ENCODE measurements at regions not wholly inside any gene's neighbourhood (a gene's known extent, or its start where the extent isn't known, plus 50 kb on each side); places are given as distances from the start of the nearest gene placed in this dataset.

DNA sequence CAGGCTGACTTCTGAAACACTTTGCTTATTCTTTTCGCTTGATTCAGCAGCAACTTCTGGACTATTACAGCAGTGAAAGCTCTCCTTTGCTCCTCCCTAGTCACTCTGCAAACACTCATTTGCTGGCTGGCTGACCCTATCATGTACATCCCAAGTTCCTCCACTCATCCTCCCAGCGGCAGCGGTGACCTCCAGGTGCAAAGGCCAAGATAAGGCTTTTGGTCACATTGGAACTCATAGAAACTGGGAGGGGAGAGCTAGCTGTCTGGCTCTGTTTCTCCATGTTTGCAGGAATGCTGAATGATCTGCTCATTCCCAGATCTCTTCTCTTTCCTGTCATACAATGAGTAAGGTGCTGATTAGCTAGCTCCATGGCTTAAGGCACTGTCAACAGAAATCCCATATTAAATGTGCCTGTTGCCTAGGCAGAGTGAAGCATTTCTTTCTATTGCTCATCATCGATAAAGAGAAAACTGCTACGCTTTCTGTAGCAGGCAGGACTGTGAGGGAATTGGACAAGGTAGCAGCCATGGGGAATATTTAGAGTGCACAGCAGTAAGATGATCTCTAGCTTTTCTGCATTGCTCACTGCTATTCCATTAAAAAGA is 250.5 kb upstream of the PDE4D start:
- no peaks in the 10 kb centered on the region for H3K36me3 Mint-ChIP-seq (ENCODE audit: unreplicated experiment)
- TF ChIP-seq CTCF (IDR thresholded peaks at IDR 0.05; ENCODE audit: partially characterized antibody, unreplicated experiment) = no peak
- DNase-seq = no peak

GRCh38 chr5:60141119-60141518 is 247.6 kb upstream of the PDE4D start:
- H3K4me1 Mint-ChIP-seq (ENCODE audit: low read depth, unreplicated experiment) = no peaks in the 10 kb centered on the region
- H3K27me3 Mint-ChIP-seq (ENCODE audit: unreplicated experiment) = no peaks in the 10 kb centered on the region
- no peak overlapping the region for H3K27ac Mint-ChIP-seq (ENCODE audit: unreplicated experiment)
- no peak for TF ChIP-seq CTCF (IDR thresholded peaks at IDR 0.05; ENCODE audit: partially characterized antibody, unreplicated experiment)
- H3K4me3 Mint-ChIP-seq (ENCODE audit: unreplicated experiment) = no peak overlapping the region
- DNase-seq = no peak
- no peaks in the 10 kb centered on the region for H3K9me3 Mint-ChIP-seq (ENCODE audit: unreplicated experiment)
- H3K36me3 Mint-ChIP-seq (ENCODE audit: unreplicated experiment) = no peaks in the 10 kb centered on the region

More for the DNA sequence above, 250.5 kb upstream of the PDE4D start:
- Mint-ChIP-seq H3K27me3 (ENCODE audit: unreplicated experiment) (no peaks in the 10 kb centered on the region), H3K27ac (ENCODE audit: unreplicated experiment) (no peak overlapping the region), H3K4me3 (ENCODE audit: unreplicated experiment) (no peak overlapping the region), H3K4me1 (ENCODE audit: low read depth, unreplicated experiment) (no peaks in the 10 kb centered on the region), H3K9me3 (ENCODE audit: unreplicated experiment) (no peaks in the 10 kb centered on the region)

GRCh38 chr5:60136841-60137240 is 243.3 kb upstream of the PDE4D start:
- Mint-ChIP-seq H3K36me3 (ENCODE audit: unreplicated experiment) (no peaks in the 10 kb centered on the region), H3K9me3 (ENCODE audit: unreplicated experiment) (no peaks in the 10 kb centered on the region), H3K4me1 (ENCODE audit: low read depth, unreplicated experiment) (no peaks in the 10 kb centered on the region), H3K27ac (ENCODE audit: unreplicated experiment) (no peak overlapping the region), H3K27me3 (ENCODE audit: unreplicated experiment) (no peaks in the 10 kb centered on the region), H3K4me3 (ENCODE audit: unreplicated experiment) (no peak overlapping the region)
- DNase-seq = no peak
- TF ChIP-seq CTCF (IDR thresholded peaks at IDR 0.05; ENCODE audit: partially characterized antibody, unreplicated experiment) = no peak

- H3K36me3 Mint-ChIP-seq (ENCODE audit: unreplicated experiment) = no peaks in the 10 kb centered on the region
Measured at GRCh38 chr5:60131504-60131903, 238.0 kb upstream of the PDE4D start.

More at GRCh38 chr5:60131504-60131903, 238.0 kb upstream of the PDE4D start:
- no peak for DNase-seq
- Mint-ChIP-seq H3K27ac (ENCODE audit: unreplicated experiment) (no peak overlapping the region), H3K4me1 (ENCODE audit: low read depth, unreplicated experiment) (no peaks in the 10 kb centered on the region), H3K4me3 (ENCODE audit: unreplicated experiment) (no peak overlapping the region), H3K27me3 (ENCODE audit: unreplicated experiment) (no peaks in the 10 kb centered on the region), H3K9me3 (ENCODE audit: unreplicated experiment) (no peaks in the 10 kb centered on the region)
- TF ChIP-seq CTCF (IDR thresholded peaks at IDR 0.05; ENCODE audit: partially characterized antibody, unreplicated experiment) = no peak

All from glutamatergic neuron (in vitro differentiated cells).